ENCODE measurements at regions not wholly inside any gene's neighbourhood (a gene's known extent, or its start where the extent isn't known, plus 50 kb on each side); places are given as distances from the start of the nearest gene placed in this dataset.

- TF ChIP-seq, protein P1, sequence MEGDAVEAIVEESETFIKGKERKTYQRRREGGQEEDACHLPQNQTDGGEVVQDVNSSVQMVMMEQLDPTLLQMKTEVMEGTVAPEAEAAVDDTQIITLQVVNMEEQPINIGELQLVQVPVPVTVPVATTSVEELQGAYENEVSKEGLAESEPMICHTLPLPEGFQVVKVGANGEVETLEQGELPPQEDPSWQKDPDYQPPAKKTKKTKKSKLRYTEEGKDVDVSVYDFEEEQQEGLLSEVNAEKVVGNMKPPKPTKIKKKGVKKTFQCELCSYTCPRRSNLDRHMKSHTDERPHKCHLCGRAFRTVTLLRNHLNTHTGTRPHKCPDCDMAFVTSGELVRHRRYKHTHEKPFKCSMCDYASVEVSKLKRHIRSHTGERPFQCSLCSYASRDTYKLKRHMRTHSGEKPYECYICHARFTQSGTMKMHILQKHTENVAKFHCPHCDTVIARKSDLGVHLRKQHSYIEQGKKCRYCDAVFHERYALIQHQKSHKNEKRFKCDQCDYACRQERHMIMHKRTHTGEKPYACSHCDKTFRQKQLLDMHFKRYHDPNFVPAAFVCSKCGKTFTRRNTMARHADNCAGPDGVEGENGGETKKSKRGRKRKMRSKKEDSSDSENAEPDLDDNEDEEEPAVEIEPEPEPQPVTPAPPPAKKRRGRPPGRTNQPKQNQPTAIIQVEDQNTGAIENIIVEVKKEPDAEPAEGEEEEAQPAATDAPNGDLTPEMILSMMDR (conservative IDR thresholded peaks at IDR 0.05): no peak
- H3K4me3 Mint-ChIP-seq: no peak overlapping the region
- DNase-seq (ENCODE audit: low read depth, low spot score): no peak
- H3K36me3 Mint-ChIP-seq (ENCODE audit: low read depth): no peaks in the 10 kb centered on the region
- H3K4me1 Mint-ChIP-seq: no peaks in the 10 kb centered on the region
- no peak overlapping the region for H3K27ac Mint-ChIP-seq (ENCODE audit: unreplicated experiment)
- peaks cover 13% of the 10 kb centered on the region for H3K9me3 Mint-ChIP-seq
- H3K27me3 Mint-ChIP-seq (ENCODE audit: low read depth): no peaks in the 10 kb centered on the region
These were observed 327.7 kb upstream of the CDH11 start for GRCh38 chr16:65449526-65449925.

DNA sequence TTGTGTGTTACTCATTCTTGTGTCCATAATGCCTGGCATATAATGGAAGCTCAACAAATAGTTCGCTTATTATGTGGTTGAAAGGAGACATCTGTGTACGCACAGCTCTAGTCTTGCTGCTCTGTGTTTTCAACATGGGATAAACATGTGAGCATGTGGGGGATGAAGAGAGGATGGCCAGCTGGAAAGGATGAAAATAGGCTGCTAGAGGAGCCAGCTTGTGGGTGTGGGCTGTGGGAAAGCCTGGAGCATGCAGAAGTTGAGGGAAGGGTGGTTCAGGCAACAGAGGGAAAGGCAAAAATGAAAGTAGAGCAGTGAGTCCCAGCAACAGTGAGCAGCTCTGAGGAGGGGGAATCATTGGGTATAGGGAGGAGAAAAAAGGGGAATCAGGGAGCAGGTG, 324.6 kb upstream of the CDH11 start:
- Mint-ChIP-seq H3K27me3 (ENCODE audit: low read depth) (no peaks in the 10 kb centered on the region), H3K4me1 (no peaks in the 10 kb centered on the region), H3K27ac (ENCODE audit: unreplicated experiment) (no peak overlapping the region), H3K36me3 (ENCODE audit: low read depth) (no peaks in the 10 kb centered on the region), H3K9me3 (peaks cover 13% of the 10 kb centered on the region), H3K4me3 (no peak overlapping the region)
- TF ChIP-seq, protein P1 (conservative IDR thresholded peaks at IDR 0.05): no peak
- DNase-seq (ENCODE audit: low read depth, low spot score): no peak

DNA sequence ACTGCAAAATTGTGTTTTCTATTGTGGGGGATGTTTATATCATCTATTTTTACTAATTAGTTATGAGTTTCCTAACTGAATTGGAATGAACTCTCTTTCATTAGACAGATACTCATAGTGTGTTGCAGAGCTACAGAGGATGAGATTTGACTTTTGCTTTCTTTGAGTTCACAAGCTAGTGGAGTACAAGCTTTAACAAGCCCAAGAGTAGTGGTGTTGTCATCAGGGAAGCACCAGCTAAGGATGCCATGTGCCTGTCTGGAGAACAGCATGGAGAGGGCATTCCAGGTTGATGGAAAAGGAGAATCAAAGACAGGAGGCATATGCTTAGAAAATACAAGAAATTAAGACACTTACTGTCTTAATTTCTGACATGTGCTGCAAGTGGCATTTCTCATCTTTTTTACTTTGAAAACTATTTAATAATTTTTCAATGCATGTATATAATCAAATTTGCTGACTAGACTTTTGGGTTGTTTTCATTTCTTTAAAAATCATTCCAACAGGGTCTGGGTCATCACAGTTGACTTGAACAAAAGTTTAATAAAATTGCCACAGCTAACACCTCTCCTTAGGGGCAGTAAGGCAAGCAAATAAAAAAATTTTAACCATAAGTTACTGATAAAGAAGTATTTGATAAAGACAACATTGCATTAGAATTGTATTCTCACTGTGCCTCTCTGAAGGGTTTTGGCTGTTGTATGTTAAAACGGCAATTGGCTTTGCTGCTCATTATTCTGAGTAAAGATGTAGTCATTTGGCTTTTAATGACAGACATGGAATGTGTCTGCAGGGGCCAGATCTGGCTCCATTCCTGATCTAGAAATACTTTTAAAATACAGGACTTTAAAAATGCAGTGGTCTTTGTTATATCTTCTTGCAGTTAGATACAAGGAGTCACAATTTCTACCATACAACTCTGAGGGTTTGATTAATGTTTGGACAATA, 323.7 kb upstream of the CDH11 start:
- Mint-ChIP-seq H3K4me3 (no peak overlapping the region), H3K9me3 (peaks cover 13% of the 10 kb centered on the region), H3K27ac (ENCODE audit: unreplicated experiment) (no peak overlapping the region), H3K36me3 (ENCODE audit: low read depth) (no peaks in the 10 kb centered on the region), H3K27me3 (ENCODE audit: low read depth) (no peaks in the 10 kb centered on the region), H3K4me1 (no peaks in the 10 kb centered on the region)
- DNase-seq (ENCODE audit: low read depth, low spot score): no peak
- TF ChIP-seq, protein P1 (conservative IDR thresholded peaks at IDR 0.05): no peak

- Mint-ChIP-seq H3K4me3 (no peak overlapping the region), H3K27ac (ENCODE audit: unreplicated experiment) (no peak overlapping the region), H3K9me3 (peaks cover 3% of the 10 kb centered on the region), H3K36me3 (ENCODE audit: low read depth) (no peaks in the 10 kb centered on the region), H3K27me3 (ENCODE audit: low read depth) (no peaks in the 10 kb centered on the region), H3K4me1 (no peaks in the 10 kb centered on the region)
- DNase-seq (ENCODE audit: low read depth, low spot score): no peak
- TF ChIP-seq, protein P1 (conservative IDR thresholded peaks at IDR 0.05): no peak
These were observed 319.6 kb upstream of the CDH11 start for GRCh38 chr16:65441501-65441900.

GRCh38 chr16:65429504-65430181, 307.8 kb upstream of the CDH11 start:
- DNase-seq (ENCODE audit: low read depth, low spot score): no peak
- TF ChIP-seq, protein P1 (conservative IDR thresholded peaks at IDR 0.05): no peak
- H3K4me3 Mint-ChIP-seq: no peak overlapping the region
- H3K36me3 Mint-ChIP-seq (ENCODE audit: low read depth): no peaks in the 10 kb centered on the region
- peaks cover 7% of the 10 kb centered on the region for H3K9me3 Mint-ChIP-seq
- no peaks in the 10 kb centered on the region for H3K27me3 Mint-ChIP-seq (ENCODE audit: low read depth)
- H3K4me1 Mint-ChIP-seq: no peaks in the 10 kb centered on the region
- no peak overlapping the region for H3K27ac Mint-ChIP-seq (ENCODE audit: unreplicated experiment)
